WERI-Rb-1 (cell line): ENCODE measurements at regions not wholly inside any gene's neighbourhood (a gene's known extent, or its start where the extent isn't known, plus 50 kb on each side); places are given as distances from the start of the nearest gene placed in this dataset.

Source experiments
- DNase-seq: peaks from one replicate; pipeline ENCODE4 v3.0.0-alpha.2; 2020
- H3K27ac ChIP-seq: fragments of 250-450 bp; sonication (Bioruptor Pico); 2 replicates; pipeline ENCODE4 v1.5.1; 2020; ENCODE audit warnings: mild to moderate bottlenecking, moderate library complexity
- H3K27me3 ChIP-seq: fragments of 250-450 bp; sonication (Bioruptor Pico); 2 replicates; pipeline ENCODE4 v1.5.1; 2021; ENCODE audit warnings: mild to moderate bottlenecking, low read depth, moderate library complexity; ENCODE audit not compliant: insufficient read depth, severe bottlenecking
- H3K36me3 ChIP-seq: fragments of 250-450 bp; sonication (Bioruptor Pico); 2 replicates; pipeline ENCODE4 v1.5.1; 2020; ENCODE audit warnings: mild to moderate bottlenecking, moderate library complexity
- H3K4me3 ChIP-seq: 2 replicates; pipeline ENCODE4 v1.5.1; 2011; ENCODE audit warnings: low read depth, mild to moderate bottlenecking, control low read depth, low read length
- H3K9me3 ChIP-seq: fragments of 250-450 bp; sonication (Bioruptor Pico); 2 replicates; pipeline ENCODE4 v1.5.1; 2021; ENCODE audit warnings: mild to moderate bottlenecking, moderate library complexity; ENCODE audit not compliant: severe bottlenecking
- TF ChIP-seq, protein P1 (sequence below): IDR thresholded peaks from 2 replicates; pipeline ENCODE4 v1.5.1; 2011; ENCODE audit warnings: low read depth, mild to moderate bottlenecking, control low read depth, inconsistent platforms, low read length

DNA sequence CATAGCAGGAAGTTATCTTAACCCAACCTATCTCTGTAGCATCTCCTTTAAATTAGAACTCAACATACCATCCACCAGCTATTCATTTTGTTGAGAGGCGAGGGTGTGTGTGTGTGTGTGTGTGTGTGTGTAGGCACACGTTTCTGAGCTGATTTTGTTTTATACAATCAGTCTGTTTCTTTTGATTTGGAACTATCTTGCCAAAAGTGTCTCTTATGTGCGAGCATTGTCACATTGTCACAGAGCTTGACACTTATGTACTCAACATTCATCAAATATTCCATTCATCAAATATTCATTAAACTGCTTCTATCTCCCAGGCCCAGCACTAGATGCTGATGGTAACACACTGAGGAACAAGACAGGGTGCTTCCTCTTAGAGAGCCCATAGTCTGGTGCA is 180.4 kb downstream of the HAPSTR1 start:
- no peaks in the 10 kb centered on the region for H3K27me3 ChIP-seq
- H3K36me3 ChIP-seq: no peaks in the 10 kb centered on the region
- peaks cover 5% of the 10 kb centered on the region for H3K9me3 ChIP-seq
- H3K27ac ChIP-seq: no peak overlapping the region
- no peak for DNase-seq
- TF ChIP-seq, protein P1, sequence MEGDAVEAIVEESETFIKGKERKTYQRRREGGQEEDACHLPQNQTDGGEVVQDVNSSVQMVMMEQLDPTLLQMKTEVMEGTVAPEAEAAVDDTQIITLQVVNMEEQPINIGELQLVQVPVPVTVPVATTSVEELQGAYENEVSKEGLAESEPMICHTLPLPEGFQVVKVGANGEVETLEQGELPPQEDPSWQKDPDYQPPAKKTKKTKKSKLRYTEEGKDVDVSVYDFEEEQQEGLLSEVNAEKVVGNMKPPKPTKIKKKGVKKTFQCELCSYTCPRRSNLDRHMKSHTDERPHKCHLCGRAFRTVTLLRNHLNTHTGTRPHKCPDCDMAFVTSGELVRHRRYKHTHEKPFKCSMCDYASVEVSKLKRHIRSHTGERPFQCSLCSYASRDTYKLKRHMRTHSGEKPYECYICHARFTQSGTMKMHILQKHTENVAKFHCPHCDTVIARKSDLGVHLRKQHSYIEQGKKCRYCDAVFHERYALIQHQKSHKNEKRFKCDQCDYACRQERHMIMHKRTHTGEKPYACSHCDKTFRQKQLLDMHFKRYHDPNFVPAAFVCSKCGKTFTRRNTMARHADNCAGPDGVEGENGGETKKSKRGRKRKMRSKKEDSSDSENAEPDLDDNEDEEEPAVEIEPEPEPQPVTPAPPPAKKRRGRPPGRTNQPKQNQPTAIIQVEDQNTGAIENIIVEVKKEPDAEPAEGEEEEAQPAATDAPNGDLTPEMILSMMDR: no peak
- H3K4me3 ChIP-seq: no peak overlapping the region

- no peak for DNase-seq
- Histone ChIP-seq H3K27me3 (no peaks in the 10 kb centered on the region), H3K27ac (no peak overlapping the region), H3K4me3 (no peak overlapping the region), H3K36me3 (no peaks in the 10 kb centered on the region), H3K9me3 (peaks cover 5% of the 10 kb centered on the region)
- TF ChIP-seq, protein P1: no peak
Measured at GRCh38 chr16:9275377-9275776, 183.9 kb downstream of the HAPSTR1 start.

GRCh38 chr16:9275816-9276354 is 184.4 kb downstream of the HAPSTR1 start:
- Histone ChIP-seq H3K36me3 (no peaks in the 10 kb centered on the region), H3K4me3 (no peak overlapping the region), H3K9me3 (peaks cover 4% of the 10 kb centered on the region), H3K27ac (no peak overlapping the region), H3K27me3 (no peaks in the 10 kb centered on the region)
- DNase-seq: no peak
- TF ChIP-seq, protein P1: no peak

- TF ChIP-seq, protein P1: no peak
- Histone ChIP-seq H3K27me3 (no peaks in the 10 kb centered on the region), H3K36me3 (no peaks in the 10 kb centered on the region), H3K27ac (peak overlapping the region; percentile 26; the same call in 1 of the 2 replicates), H3K9me3 (no peaks in the 10 kb centered on the region), H3K4me3 (no peak overlapping the region)
- DNase-seq: no peak
Measured at GRCh38 chr16:9279291-9280068, 188.0 kb downstream of the HAPSTR1 start.

- TF ChIP-seq, protein P1: no peak
- no peak for DNase-seq
- Histone ChIP-seq H3K4me3 (no peak overlapping the region), H3K27me3 (no peaks in the 10 kb centered on the region), H3K9me3 (no peaks in the 10 kb centered on the region), H3K27ac (no peak overlapping the region; the same call in 1 of the 2 replicates), H3K36me3 (no peaks in the 10 kb centered on the region)
Measured at GRCh38 chr16:9280069-9280466, 188.6 kb downstream of the HAPSTR1 start.
